Gastrocnemius medialis (tissue), 4 donors: ENCODE measurements at regions not wholly inside any gene's neighbourhood (a gene's known extent, or its start where the extent isn't known, plus 50 kb on each side); places are given as distances from the start of the nearest gene placed in this dataset.

ENCODE experiments used
- CTCF ChIP-seq, 5 experiments: fragments of 450-650 bp in 3 of 5; fragments of 200-600 bp in 2 of 5; sonication (generic) in 2 of 5; IDR thresholded peaks in 4 of 5; conservative IDR thresholded peaks in 1 of 5; 1 replicate in 4 of 5; 2 replicates in 1 of 5; pipeline ENCODE4 v1.5.1; 2016 to 2019; ENCODE audit warnings: antibody characterized with exemption in 5 of 5, mild to moderate bottlenecking in 3 of 5, moderate library complexity in 3 of 5
- POLR2A ChIP-seq, 2 donors: fragments of 450-650 bp; IDR thresholded peaks; one replicate each; pipeline ENCODE4 v1.6.1; 2017; ENCODE audit warnings: antibody characterized with exemption in 2 of 2, mild to moderate bottlenecking in 2 of 2, moderate library complexity in 2 of 2

GRCh38 chr7:113263749-113264148 lies 145.4 kb upstream of the SMIM30 start:
- no peak for TF ChIP-seq POLR2A (IDR thresholded peaks at IDR 0.05)
- no peak for TF ChIP-seq CTCF (IDR thresholded peaks at IDR 0.05 in 4 of 5, conservative IDR thresholded peaks at IDR 0.05 in 1 of 5)
